GM18499 (cell line): ENCODE measurements at regions not wholly inside any gene's neighbourhood (a gene's known extent, or its start where the extent isn't known, plus 50 kb on each side); places are given as distances from the start of the nearest gene placed in this dataset.
"Not testable (repeated sequence)": the region's sequence is repeated elsewhere in the genome, so short reads cannot be mapped to it uniquely, and the experiment has no call there.

Source experiments
- ATAC-seq: cut with Tn5 transposase; IDR thresholded peaks from one replicate; pipeline ENCODE4 v1.9.1; 2021; ENCODE audit warnings: moderate number of reproducible peaks; ENCODE audit not compliant: insufficient read depth, unreplicated experiment

DNA sequence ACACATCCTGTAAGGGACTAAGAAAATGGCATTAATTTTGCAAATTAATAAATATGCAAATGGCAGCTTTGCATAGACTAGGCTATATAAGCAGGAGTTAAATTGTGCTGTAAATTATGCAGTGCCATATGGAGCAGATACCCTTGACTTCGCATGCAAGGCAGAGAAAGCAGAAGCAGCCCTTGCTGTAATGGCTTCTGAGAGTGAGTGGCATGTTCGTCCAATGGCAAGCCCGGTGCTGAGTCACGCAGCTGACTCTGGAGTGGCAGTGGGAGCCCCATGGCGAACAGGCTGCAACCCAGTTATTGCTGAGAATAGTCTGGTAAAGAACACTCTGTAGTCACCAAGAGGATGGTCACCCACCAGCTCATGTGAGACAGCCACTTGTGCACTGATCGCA, 1186.5 kb downstream of the TYW1 start:
- ATAC-seq, result no peak

DNA sequence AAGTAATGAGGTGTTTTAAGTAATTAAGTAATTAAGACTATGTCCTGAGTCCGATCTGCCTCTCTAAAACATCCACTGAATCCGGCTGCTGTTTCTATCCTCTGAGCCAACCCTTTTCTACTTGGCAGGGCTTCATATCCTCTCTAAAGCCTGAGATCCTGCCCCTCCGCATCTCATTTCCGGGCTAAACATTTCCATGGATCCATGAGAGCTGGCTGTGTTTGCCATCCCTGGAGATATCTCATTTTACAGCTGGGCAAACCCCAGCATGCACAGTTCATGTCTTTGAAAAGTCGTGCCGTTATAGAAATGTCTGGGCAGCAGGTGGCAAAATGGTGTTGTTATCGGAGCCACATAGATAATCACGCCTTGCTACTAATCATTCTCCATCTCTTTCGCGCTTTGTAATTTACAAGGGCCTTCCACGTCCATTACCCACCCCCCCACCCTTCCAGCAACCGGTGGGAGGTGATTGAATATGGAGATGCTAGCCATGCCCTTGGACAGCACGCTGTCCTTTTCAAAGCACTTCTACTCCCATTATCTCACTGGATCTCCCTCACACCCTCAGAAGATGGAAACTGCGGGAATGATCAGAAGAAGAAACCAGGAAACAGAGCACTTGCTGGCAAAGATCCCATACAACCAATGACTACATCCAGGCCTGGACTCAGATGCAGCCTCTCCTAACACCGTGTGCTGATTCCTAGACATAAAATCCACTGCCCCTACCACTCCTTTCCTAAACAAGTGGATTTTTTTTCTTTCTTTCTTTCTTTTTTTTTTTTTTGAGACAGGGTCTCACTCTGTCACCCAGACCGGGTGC, 1189.2 kb downstream of the TYW1 start:
- ATAC-seq, result no peak

DNA sequence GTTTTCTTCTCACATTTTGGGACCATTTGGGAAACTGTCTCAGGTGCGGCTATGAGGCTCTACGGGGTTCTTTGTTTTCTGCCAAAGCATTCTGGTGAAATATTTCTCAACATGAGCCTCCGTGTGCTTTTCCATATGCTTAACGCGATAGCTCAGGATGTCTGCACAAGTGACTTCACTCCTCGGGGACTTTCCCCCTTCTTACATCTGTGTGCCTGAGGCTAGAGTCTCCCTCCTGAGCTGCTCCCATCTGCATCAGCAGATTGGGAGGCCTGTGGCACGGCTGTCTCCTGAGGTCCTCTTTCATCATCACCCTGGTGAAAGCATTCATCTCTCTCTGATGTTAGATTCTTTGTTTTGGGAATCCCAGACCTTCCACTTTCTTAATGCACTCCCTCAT, 1190.9 kb downstream of the TYW1 start:
- ATAC-seq, result no peak

DNA sequence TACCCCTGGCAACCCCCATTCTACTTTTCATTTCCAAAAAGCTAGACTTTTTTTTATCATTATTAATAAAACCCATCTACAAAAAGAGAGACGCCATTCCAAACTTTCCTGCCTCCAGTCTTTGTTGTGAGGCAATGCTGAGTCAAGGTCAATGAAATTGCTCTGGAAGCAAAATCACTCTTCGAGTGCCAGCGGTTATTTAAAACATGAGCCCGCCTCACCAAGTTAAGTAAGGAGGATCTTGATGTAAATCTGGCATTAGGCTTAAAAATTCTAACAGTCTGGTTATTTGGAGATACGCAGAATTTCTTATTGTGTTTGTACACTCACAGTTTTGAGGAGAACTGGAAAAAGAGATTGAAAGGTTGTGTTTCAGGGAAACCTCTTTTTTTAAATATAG, 1196.3 kb downstream of the TYW1 start:
- ATAC-seq, result no peak

DNA sequence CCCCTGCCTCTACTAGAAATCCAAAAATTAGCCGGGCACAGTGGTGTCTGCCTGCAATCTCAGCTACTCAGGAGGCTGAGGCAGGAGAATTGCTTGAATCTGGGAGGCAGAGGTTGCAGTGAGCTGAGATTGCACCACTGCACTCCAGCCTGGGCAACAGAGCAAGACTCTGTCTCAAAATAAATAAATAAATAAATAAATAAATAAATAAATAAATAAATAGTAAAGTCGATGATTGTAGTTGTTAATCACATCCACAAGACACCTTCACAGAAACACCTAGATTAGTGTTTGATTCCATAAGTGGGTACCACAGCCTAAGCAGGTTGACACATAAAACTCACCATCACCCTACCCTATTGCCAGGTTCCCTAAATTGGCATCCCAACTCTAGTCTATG, 1199.0 kb downstream of the TYW1 start:
- not testable (repeated sequence) for ATAC-seq

DNA sequence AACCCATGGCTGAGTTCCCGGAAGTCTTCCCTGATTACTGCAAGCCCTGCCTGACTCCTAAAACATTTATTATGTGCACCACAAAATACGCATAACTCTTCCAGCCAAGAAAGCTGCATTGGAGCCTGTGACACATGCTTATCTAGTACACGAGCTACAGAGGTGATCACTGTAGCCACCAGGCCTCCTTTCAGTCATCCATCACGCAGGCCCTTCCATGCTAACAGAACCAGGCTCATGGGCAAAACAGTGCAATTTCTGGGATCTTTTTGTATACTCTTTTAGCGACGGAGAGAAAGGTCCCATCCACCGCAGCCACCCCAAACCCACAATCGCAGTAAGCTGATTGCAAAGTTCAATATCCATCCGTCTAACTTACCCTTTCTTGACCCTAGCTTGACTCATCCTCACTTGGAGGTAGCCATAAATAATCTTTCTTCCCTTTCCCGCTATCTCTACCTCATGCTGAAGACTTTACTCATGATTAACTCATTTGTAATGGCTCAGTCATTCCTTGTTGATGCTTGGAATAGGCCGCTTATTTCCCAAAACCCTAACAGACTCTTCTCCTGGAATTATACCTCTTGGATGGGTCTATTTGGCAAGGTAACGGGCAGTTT, 1203.5 kb downstream of the TYW1 start:
- no peak for ATAC-seq

DNA sequence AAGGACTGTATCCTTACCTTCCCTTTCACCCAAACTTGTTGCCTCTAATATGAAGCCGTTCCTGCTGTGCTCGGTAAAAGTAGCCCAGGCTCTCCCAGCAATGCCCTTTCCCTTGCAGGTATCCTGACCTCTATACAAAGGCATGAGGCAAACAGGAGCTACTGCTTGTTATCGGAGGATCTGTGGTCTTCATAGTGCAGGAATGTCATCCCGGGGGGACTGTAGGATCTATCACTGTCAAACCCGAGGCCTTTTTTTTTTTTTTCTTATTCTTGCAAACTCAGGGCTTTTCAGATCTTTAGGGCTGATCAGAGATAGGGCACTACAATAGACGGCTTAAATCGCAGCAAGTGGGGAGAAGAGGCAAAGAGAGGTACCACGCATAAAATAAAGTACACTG, 1206.6 kb downstream of the TYW1 start:
- ATAC-seq, result no peak

DNA sequence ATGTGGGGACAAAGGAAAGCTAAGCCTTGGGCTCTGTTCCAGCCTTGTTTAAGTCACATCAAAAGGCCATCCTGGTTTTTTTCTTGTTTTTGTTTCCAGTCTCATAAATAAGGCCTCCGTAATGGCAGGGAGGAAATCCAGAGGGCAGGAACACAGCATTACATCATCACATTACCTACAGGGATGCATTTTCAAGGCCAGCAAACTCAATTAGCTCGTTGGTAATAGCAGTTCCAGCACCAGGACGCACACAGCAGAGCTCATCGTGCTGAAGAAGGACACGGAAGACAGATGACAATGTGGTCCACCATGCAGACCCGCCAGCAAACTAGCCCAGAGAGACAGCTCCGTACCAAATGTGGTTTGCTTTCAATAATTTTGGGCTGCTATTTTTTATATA, 1209.2 kb downstream of the TYW1 start:
- no peak for ATAC-seq

DNA sequence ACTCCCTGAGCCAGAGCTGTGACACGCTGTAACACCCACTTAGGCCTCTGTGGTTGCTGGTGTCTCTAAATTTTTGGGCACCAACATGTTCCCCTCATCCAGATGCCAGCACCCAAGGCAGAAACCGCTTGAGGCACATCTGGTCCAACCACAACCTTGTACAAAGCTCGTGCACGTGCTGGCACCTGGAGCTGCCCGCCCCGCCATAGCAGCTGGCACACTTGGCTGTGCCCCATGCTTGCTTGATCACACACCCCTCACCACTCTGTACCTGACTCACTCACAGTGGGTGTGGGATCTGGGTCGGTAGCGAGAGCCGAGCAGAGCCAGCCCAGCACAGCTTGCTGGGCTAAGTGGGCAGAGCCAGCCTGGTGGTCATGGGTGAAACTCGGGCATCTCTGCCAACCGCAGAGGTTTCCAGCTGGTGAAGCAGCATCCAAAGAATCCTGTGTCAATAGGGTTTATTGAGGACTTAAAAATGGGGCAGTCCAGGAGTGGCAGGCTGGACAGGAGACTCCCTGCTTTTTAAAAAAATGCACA, 1210.4 kb downstream of the TYW1 start:
- ATAC-seq, result no peak

DNA sequence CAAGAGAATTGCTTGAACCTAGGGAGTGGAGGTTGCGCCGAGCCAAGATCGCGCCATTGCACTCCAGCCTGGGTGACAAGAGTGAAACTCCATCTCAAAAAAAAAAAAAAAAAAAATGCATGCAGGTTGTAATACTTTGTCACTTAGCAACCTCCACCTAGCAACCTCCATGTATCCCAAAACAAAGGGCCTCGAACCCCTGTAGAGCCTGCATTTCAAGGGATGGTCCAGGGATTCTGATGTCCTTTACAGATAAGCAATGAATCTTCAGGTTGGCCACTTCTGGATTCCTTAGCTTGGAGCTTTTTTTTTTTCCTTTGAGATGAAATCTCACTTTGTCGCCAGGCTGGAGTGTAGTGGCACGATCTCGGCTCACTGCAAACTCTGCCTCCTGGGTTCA, 1211.0 kb downstream of the TYW1 start:
- no peak for ATAC-seq

DNA sequence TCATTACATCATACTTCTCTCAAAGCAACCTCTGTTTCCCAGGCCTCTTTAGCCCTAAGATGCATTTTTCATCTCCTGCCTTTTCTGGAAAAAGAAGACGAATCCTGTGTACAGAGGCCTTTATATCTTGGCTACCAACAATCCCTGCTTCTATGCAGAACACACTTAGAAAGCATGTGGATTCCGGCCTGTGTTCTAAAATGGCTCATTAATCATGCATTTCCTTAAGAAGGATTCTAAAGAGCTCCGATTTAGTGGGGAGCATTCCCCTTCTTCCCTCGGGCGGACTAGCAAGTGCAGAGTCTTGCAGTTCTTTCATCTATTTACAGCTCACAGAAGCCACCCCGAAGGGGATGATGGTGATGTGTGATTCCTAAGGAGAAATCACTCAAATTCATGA, 1212.9 kb downstream of the TYW1 start:
- ATAC-seq, result no peak

DNA sequence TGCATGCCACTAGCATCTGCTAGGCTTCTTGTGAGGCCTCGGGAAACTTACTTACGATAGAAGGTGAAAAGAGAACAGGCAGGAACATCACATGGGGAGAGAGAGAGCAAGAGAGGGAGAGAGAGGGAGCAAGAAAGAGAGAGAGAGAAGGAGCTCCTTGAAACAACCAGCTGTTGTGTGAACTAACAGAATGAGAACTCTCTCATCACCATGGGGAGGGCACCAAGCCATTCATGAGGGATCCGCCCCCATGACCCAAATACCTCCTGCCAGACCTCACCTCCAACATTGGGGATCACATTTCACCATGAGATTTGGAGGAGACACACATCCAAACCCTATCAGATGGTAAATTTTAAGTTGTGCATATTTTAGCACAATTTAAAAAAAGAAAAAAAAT, 1217.2 kb downstream of the TYW1 start:
- ATAC-seq, result no peak

DNA sequence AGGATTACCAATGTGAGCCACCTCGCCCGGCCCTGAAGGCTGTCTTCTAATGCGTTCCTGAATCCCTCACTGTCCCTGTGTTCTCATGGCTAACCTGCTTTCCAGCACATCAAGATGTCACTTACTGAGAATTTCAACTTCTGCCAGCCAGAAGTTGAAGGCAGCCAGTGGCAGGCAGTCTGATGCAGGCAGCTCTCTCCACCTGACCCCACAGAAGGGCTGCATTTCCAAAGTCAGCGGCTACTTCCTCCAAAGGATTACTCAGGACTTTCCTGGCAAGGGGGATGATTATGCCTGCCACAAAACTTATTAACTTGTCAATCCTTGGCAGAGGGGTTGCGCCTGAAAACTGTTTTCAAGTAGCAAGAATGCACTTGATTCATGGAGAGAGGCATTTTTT, 1219.4 kb downstream of the TYW1 start:
- no peak for ATAC-seq

DNA sequence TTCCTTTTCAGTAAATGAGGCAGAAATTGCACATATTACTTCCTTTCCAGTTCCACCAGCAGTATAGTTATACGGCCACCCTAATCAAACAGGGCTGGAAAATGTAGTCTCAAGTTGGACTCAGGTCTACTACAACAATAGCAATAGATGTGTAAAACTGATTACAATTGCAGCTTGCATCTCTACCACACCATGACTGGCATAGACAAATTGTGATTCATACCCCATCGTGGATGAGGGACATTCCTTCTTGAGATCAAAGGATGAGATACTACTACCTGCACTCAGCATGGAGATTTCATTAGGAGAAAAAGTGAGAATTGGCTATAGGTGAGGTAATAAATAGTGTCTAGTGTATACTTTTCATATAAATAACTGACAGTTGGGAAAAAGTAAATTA, 1220.8 kb downstream of the TYW1 start:
- no peak for ATAC-seq

DNA sequence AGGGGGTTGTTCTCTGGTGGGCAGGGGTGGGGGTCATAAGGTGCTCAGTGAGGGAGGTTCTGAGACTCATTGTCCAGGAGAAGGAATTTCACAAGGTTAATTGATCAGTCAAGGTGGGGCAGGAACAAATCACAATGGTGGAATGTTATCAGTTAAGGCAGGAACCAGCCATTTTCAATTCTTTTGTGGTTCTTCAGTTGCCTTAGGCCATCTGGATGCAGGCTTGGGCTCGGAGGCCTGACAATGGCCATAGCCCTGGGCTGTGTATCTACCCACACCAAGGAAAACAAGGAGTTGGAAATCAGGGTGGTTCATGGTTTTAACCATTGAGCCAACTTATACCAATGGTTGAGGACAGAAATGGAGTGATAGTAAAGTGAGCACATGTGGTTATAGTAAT, 1221.8 kb downstream of the TYW1 start:
- no peak for ATAC-seq

DNA sequence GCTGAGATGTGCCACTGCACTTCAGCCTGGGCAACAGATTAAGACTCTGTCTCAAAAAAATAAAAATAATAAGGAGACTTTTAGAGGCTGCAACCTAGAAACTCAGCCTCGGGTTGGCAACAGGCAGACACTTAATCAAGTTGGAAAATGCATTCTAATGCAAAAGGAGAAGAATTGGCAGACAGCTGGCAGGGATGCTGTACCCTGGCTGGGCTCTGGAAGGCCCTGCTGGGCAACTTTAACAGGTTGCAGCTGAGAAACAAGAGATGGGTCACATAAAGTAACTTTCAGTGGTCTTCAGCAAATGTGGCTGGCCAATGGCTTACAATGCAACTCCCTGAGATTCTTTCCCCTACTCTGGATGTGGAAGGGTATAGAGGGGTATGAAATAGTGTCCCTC, 1225.7 kb downstream of the TYW1 start:
- ATAC-seq, result no peak

DNA sequence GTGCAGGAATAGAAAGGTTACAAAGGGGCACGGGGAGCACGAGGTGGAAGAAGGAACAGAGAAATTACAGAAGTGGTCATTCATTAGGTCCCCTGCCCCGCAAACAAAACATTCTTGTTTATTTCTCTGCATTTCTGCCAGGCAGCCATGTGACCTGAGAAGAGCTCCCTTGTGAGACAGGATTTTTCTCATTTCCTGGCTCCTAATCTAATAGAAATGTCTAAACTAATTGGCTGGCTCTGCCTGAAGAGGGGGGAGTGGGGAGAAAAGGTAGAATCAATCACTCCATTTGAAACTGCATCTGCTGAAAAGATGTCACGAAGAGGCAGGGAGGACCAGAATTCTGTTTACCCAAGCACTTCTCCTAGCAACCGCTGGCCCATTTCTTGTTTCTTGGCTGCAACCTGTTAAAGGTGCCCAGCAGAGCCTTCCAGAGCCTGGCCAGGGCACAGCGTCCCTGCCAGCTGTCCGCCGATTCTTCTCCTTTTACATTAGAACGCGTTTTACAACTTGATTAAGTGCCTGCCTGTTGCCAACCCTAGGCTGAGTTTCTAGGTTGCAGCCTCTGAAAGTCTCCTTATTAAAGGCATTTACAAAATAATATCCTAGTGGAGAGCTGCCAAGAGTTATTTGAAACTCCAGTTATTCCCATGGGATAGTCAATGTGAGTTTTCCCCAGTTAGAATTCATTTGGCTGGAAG, 1227.6 kb downstream of the TYW1 start:
- ATAC-seq, result no peak

DNA sequence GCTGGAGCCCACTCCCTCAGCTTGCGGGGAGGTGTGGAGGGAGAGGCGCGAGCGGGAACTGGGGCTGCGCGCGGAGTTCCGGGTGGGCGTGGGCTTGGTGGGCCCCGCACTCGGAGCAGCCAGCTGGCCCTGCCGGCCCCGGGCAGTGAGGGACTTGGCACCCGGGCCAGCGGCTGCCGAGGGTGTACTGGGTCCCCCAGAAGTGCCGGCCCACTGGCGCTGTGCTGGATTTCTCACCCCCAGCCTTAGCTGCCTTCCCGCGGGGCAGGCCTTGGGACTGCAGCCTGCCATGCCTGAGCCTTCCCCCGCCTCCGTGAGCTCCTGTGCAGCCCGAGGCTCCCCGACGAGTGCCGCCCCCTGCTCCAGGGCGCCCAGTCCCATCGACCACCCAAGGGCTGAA, 1234.4 kb downstream of the TYW1 start:
- ATAC-seq, result not testable (repeated sequence)

DNA sequence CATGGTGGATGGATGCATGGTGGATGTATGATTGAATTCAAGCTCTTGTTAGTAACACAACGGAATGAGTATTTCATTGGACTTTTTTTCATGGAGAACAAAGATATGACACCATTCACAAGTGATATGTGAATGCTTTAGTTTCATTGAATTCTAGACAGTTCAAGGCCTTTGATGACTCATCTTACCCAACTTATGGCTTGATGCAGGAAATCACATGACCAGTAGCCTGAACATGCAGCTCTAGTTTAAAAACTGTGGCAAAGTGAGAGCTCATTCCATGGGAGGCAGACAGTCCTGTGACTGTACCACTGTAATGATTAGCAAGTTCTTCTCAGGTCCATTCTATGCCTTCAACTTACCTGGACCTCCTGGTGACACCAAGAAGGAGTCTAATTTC, 1239.3 kb downstream of the TYW1 start:
- ATAC-seq, result no peak

DNA sequence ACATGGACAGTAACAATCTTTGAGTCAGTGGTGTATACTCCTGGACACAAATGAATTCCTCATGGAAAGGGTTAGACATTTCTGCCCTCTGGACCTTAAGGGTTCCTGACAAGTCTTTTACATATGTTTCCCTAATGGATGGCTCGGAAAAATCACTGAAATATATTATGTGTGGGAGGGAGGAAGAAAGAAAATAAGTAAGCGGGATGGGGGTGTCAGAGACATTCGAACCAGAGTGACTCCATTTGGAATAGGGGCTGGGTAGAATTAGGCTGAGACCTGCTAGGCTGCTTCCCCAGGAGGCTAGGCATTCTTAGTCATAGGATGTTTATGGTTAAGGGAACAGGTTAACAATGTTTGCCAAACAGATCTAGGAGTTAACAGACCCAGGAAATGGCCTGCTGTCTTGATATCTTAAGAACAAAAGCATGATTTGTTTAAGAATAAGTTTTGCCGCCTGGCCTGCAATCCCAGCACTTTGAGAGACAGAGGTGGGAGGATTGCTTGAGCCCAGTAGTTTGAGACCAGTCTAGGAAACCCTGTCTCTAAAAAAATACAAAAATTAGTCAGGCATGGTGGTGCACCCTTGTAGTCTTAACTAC, 1241.7 kb downstream of the TYW1 start:
- ATAC-seq, result no peak

DNA sequence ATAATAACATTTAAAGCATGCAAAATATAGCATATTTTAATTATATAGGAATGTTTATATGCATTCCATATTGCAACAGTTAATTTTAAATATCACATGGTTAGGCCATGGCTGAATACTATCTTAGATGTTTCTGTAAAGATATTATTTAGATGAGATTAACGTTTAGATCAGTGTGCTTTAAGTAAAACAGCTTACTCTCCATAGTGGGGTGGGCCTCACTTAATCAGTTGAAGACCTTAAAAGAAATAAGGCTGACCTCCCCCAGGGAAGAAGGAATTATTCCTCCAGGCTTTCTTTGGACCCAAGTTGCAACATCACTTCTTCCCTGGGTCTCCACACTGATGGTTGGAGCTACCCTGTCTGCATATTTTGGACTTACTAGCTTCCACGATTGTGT, 1246.5 kb downstream of the TYW1 start:
- ATAC-seq, result no peak
